NB4 (cell line): ENCODE measurements at regions not wholly inside any gene's neighbourhood (a gene's known extent, or its start where the extent isn't known, plus 50 kb on each side); places are given as distances from the start of the nearest gene placed in this dataset.

Source experiments
- DNase-seq: peaks from one replicate; pipeline ENCODE4 v3.0.0; 2010; ENCODE audit warnings: low read depth
- H3K4me3 ChIP-seq: one replicate; pipeline ENCODE4 v1.5.1; 2011; ENCODE audit warnings: mild to moderate bottlenecking, low read depth, low read length, moderate library complexity
- CTCF ChIP-seq: IDR thresholded peaks from one replicate; pipeline ENCODE4 v1.5.1; 2012; ENCODE audit warnings: low read depth, low read length
- MAX ChIP-seq: IDR thresholded peaks from 2 replicates; pipeline ENCODE4 v1.6.1; 2011; ENCODE audit warnings: low read depth, low read length
- MYC ChIP-seq: IDR thresholded peaks from 2 replicates; pipeline ENCODE4 v1.6.1; 2011; ENCODE audit warnings: low read depth, low read length
- POLR2A ChIP-seq: IDR thresholded peaks from 2 replicates; pipeline ENCODE4 v1.6.1; 2011; ENCODE audit warnings: mild to moderate bottlenecking; ENCODE audit not compliant: insufficient read length; ENCODE audit errors: extremely low read depth

GRCh38 chr19:33910922-33911321, 114.3 kb downstream of the KCTD15 start:
- no peak for DNase-seq
- no peak overlapping the region for H3K4me3 ChIP-seq
- no peak for TF ChIP-seq POLR2A
- no peak for TF ChIP-seq MYC
- TF ChIP-seq CTCF, result no peak
- no peak for TF ChIP-seq MAX

- TF ChIP-seq CTCF, result no peak
- TF ChIP-seq MAX, result no peak
- TF ChIP-seq MYC, result no peak
- DNase-seq, result no peak
- H3K4me3 ChIP-seq, result no peak overlapping the region
Observed at GRCh38 chr19:33914599-33914998, 117.9 kb downstream of the KCTD15 start.

- no peak overlapping the region for H3K4me3 ChIP-seq
- no peak for DNase-seq
- TF ChIP-seq POLR2A (no peak), MYC (no peak), MAX (no peak), CTCF (no peak)
Observed at GRCh38 chr19:33916792-33917191, 120.1 kb downstream of the KCTD15 start.

GRCh38 chr19:33919291-33919690, 122.6 kb downstream of the KCTD15 start:
- DNase-seq, result no peak
- no peak overlapping the region for H3K4me3 ChIP-seq
- no peak for TF ChIP-seq POLR2A

GRCh38 chr19:33921165-33921564, 124.5 kb downstream of the KCTD15 start:
- DNase-seq, result no peak
- TF ChIP-seq CTCF, result no peak
- TF ChIP-seq MAX, result no peak
- no peak for TF ChIP-seq MYC
- TF ChIP-seq POLR2A, result no peak
- no peak overlapping the region for H3K4me3 ChIP-seq

- no peak overlapping the region for H3K4me3 ChIP-seq
- no peak for DNase-seq
- TF ChIP-seq POLR2A (no peak), MYC (no peak), CTCF (no peak), MAX (no peak)
Observed at GRCh38 chr19:33926306-33926705, 129.6 kb downstream of the KCTD15 start.
